ENCODE measurements at regions not wholly inside any gene's neighbourhood (a gene's known extent, or its start where the extent isn't known, plus 50 kb on each side); places are given as distances from the start of the nearest gene placed in this dataset.

DNA sequence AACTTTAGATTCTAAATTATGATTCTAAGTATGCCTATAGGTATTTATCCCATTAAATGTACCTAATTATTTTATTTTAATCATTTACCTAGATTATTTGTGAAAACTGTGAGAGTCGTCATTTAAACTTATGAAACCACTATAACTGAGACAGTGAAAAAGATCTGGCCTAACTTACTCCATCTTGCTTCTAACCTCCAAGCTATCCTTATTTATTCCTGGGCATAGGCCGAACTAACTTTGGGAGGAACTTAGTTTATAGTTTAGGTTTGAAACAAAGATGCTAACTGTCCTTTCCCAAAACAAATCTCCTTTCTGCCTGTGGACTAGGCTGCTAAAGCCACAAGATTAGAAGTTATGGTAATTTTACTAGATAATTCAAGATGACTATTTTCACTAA, 79.7 kb upstream of the PPP2R5C start:
- TF ChIP-seq, protein P1, sequence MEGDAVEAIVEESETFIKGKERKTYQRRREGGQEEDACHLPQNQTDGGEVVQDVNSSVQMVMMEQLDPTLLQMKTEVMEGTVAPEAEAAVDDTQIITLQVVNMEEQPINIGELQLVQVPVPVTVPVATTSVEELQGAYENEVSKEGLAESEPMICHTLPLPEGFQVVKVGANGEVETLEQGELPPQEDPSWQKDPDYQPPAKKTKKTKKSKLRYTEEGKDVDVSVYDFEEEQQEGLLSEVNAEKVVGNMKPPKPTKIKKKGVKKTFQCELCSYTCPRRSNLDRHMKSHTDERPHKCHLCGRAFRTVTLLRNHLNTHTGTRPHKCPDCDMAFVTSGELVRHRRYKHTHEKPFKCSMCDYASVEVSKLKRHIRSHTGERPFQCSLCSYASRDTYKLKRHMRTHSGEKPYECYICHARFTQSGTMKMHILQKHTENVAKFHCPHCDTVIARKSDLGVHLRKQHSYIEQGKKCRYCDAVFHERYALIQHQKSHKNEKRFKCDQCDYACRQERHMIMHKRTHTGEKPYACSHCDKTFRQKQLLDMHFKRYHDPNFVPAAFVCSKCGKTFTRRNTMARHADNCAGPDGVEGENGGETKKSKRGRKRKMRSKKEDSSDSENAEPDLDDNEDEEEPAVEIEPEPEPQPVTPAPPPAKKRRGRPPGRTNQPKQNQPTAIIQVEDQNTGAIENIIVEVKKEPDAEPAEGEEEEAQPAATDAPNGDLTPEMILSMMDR (conservative IDR thresholded peaks at IDR 0.05 in 1 of 2, IDR thresholded peaks at IDR 0.05 in 1 of 2; ENCODE audit: extremely low read depth in 1 of 2, insufficient read depth in 1 of 2, low read depth in 1 of 2, low read length in 2 of 2): no peak
- TF ChIP-seq EZH2 (IDR thresholded peaks at IDR 0.05; ENCODE audit: borderline replicate concordance, low read length): no peak
